NCI-H2196 treated with DMSO at 0.1 percent for 48 hours (cell line): ENCODE measurements at regions not wholly inside any gene's neighbourhood (a gene's known extent, or its start where the extent isn't known, plus 50 kb on each side); places are given as distances from the start of the nearest gene placed in this dataset.

Source experiments
- DNase-seq: peaks from one replicate; lab custom pipeline; 2025; ENCODE audit not compliant: unreplicated experiment; lab: John Stamatoyannopoulos, UW

DNA sequence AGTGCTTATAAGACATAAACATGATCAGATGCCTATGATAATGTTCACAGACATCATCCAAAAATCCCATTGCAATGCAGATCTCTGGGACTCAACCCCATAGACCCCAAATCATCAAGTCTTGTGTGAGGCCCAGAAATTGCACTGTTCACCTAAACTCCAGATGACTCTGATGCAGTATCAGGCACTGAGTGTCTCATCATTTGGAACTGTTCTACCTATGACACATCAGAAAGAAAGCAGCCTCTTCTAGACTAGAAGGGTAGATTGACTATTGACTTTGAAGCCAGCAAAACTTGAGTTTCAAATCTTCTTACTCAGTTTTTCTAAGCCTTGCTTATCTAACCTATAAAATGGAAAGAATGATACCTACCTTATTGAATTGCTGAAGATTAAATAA lies 58.7 kb upstream of the PAPPA start:
- no peak for DNase-seq

DNA sequence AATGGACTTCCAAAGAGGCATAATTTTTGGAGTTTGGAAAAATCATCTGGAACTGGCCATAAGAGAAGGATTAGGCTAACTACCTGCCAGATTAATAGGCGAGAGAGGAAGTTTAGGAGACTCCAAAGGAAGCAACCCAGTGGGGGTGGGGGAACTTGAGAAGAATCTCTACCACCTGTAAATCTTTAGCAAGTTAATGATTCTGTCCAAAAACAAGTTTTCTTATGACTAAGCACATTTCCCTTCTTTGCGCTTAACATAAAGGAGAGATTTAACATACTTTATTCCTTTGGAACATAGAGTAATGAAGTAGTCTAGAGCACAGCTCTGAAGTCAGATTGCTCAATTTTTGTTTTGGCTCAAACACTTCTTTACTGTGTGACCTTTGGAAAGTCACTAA lies 58.2 kb upstream of the PAPPA start:
- no peak for DNase-seq

DNA sequence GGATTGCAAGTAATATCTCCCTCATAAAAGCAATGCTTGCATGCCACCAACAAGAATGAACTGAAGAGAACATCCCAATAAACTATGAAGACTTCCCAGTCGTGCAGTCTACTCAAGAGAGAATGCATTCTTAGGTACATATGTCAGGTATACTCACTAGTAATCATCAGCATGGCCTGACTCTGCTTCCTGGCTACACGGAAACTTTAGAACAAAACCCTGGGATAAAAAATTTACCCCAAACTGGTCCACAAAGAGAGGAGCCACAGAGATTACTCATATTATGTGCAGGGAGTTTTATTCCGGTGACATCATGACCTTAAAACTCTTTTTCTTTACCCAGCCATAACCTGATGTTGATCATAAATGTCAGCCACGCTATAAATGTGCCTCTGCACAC lies 57.5 kb upstream of the PAPPA start:
- no peak for DNase-seq

DNA sequence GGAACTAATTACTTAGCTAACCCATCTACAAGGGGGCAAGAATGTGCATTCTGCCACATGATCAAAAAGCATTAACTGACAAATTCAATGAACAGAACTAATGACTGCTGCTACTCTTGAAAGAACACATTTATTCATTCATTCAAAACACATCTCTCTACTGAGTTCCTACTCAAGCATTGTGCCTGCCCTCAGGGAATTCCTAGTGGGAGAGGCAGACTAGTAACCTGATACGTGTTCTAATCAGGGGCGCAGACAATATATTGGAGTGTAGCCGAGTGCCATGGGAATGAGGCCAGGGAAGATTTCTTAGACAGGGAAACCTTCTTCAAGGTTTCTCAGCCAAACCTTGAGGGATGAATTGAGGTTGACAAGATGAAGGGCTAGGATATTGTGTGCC lies 56.7 kb upstream of the PAPPA start:
- no peak for DNase-seq

DNA sequence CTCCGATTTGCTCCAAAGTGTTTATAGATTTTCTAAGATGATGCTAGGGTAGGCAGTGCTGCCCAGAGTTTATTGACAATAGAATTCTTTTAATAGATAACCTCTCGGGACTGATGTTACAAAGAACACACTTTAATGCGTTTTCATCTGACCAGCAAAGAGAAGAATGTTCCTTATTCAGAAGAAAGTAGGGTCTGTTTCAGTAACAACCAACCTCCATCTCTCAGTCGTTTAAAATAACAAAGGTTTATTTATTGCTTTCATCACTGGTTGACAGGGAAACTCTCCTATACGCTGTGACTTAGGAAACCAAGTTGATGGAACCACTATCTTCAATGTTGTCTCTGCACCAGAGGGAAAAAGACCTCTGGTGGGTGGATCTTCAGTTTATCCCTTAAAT lies 55.1 kb upstream of the PAPPA start:
- no peak for DNase-seq

- DNase-seq = no peak
Measured at GRCh38 chr9:116099821-116100220, 53.8 kb upstream of the PAPPA start.

DNA sequence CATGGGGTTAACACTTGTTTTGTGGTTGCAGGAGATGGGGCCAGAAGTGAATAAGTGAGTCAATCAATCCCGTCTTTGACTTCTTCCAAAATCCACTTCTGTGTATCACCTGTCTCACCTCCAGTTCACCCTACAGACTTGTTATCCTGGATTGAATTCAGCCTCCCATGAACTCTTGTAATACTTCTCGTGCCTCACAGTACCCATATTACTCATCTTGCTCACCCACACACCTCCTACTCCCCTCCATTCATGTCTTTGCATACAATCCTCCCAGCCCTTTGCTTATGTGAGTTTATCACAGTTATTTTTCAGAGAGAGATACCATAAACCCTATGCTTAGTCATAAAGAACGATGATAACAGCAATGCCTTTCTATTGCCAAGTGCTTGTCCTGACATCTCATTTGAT lies 52.9 kb upstream of the PAPPA start:
- no peak for DNase-seq

DNA sequence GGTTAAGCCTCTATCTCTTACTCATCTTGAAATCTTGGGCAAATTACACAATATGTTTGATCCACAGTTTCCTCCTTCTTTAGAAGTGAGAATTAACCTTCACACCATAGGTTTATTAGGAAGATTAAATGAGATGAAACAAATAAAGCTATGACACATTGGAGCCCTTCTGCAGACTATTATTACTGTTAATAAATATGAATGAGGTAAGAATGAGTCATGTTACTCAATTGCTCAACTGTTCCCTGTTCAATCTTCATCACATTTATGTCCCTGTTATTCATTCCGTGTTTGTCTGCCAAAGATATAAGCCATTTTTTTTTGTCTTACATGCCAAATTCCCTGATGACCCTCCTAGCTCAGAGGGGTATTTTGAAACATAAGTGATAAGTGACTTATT lies 52.1 kb upstream of the PAPPA start:
- DNase-seq = no peak

DNA sequence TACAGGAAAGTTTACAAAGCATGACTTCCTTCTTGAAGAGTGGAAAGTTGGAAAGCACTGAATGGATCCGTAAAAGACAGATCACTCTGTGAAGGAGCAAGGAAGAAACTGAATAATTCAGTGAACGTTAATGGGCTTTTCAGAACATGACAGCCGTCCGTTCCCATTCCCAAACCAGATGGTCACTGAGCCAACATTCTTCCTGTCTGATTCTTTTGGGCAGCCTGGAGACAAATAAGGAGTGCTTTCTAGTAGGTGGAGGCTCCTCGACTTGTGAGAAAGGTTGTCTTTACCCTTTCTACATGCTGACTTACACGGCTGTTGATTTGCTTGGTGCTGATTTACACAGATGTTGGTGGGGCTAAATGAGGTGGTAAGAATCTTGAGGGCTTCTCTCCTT lies 51.0 kb upstream of the PAPPA start:
- DNase-seq = no peak
